ENCODE measurements at regions not wholly inside any gene's neighbourhood (a gene's known extent, or its start where the extent isn't known, plus 50 kb on each side); places are given as distances from the start of the nearest gene placed in this dataset.

- no peak for TF ChIP-seq CTCF (conservative IDR thresholded peaks at IDR 0.05)
- no peak for TF ChIP-seq EZH2 (IDR thresholded peaks at IDR 0.05; ENCODE audit: low read depth)
Measured at GRCh38 chr7:25968205-25968993, 183.6 kb upstream of the NFE2L3 start.
